ENCODE measurements at regions not wholly inside any gene's neighbourhood (a gene's known extent, or its start where the extent isn't known, plus 50 kb on each side); places are given as distances from the start of the nearest gene placed in this dataset.

- no peaks in the 10 kb centered on the region for H3K9me3 ChIP-seq
- DNase-seq = no peak
- peaks cover 0 to 34% (median 0%) of the 10 kb centered on the region in 7 donors for H3K27me3 ChIP-seq
- no peaks in the 10 kb centered on the region for H3K36me3 ChIP-seq
- TF ChIP-seq CTCF (IDR thresholded peaks at IDR 0.05) = no peak
- peaks cover 0 to 15% (median 4%) of the 10 kb centered on the region in 9 donors for H3K4me1 ChIP-seq
- no peak overlapping the region for H3K4me3 ChIP-seq
- no peak overlapping the region for H3K27ac ChIP-seq
- intact Hi-C loops (cut with DNase I) = loop anchor here in 2 of 10 donors (10.0 kb wide), 1 partner anchor 211 kb away; no protein-coding TSS in a partner anchor
- ATAC-seq = no peak
- 91% methylated on average over 3 of the region's 3 CpGs for WGBS, 2 donors
Measured at GRCh38 chrX:69073721-69074120, 91.5 kb downstream of the PJA1 start.

- Histone ChIP-seq H3K9me3 (no peaks in the 10 kb centered on the region), H3K27me3 (peaks cover 0 to 32% (median 0%) of the 10 kb centered on the region in 7 donors), H3K4me1 (peaks cover 0 to 15% (median 4%) of the 10 kb centered on the region in 9 donors), H3K36me3 (no peaks in the 10 kb centered on the region), H3K4me3 (no peak overlapping the region), H3K27ac (no peak overlapping the region)
- no peak for TF ChIP-seq CTCF (IDR thresholded peaks at IDR 0.05)
- intact Hi-C loops (cut with DNase I) = loop anchor here in 2 of 10 donors (10.0 kb wide), 1 partner anchor 212 kb away; no protein-coding TSS in a partner anchor
- DNase-seq (no peak), ATAC-seq (no peak)
- WGBS, 2 donors = 87 to 100% methylated on average over 4 of the region's 4 CpGs
Measured at GRCh38 chrX:69073241-69073640, 92.0 kb downstream of the PJA1 start.

GRCh38 chrX:69072486-69073006 lies 92.7 kb downstream of the PJA1 start:
- peaks cover 0 to 32% (median 0%) of the 10 kb centered on the region in 7 donors for H3K27me3 ChIP-seq

More at GRCh38 chrX:69072486-69073006, 92.7 kb downstream of the PJA1 start:
- Histone ChIP-seq H3K27ac (no peak overlapping the region), H3K36me3 (no peaks in the 10 kb centered on the region), H3K4me3 (no peak overlapping the region), H3K9me3 (no peaks in the 10 kb centered on the region), H3K4me1 (peaks cover 0 to 15% (median 4%) of the 10 kb centered on the region in 9 donors)
- DNase-seq (no peak), ATAC-seq (no peak)
- intact Hi-C loops (cut with DNase I) = loop anchor here in 2 of 10 donors (10.0 kb wide), 1 partner anchor 212 kb away; no protein-coding TSS in a partner anchor
- TF ChIP-seq CTCF (IDR thresholded peaks at IDR 0.05) = no peak
- WGBS, 2 donors = 64 to 69% methylated on average over 6 of the region's 6 CpGs

Measured in heart right ventricle (tissue), 16 donors.